PC-9 (cell line): ENCODE measurements at regions not wholly inside any gene's neighbourhood (a gene's known extent, or its start where the extent isn't known, plus 50 kb on each side); places are given as distances from the start of the nearest gene placed in this dataset.

ENCODE experiments used
- BruUV-seq: library from RNA; stranded (reverse); fragments of 400-500 nt; replicated peaks from 2 replicates; lab custom pipeline; 2021; lab: Mats Ljungman, UMichigan
- CTCF ChIA-PET: fragments of 300-600 bp; sonication (Branson Sonifier 250); formaldehyde crosslinking; loops from one replicate; lab custom pipeline; 2022; ENCODE audit warnings: antibody characterized with exemption; lab: Charles Lee
- POLR2A ChIA-PET: fragments of 300-600 bp; sonication (Branson Sonifier 250); formaldehyde crosslinking; loops from one replicate; lab custom pipeline; 2022; ENCODE audit warnings: antibody characterized with exemption; ENCODE audit not compliant: unreplicated experiment; lab: Charles Lee
- DNase-seq, 2 experiments: peaks; one replicate each; pipeline versions ENCODE4 v3.0.0 to v3.0.0-alpha.2; 2015 to 2022; ENCODE audit warnings: mixed read lengths in 1 of 2
- H2AFZ ChIP-seq: fragments of 200-600 bp; sonication (generic); 2 replicates; pipeline ENCODE4 v1.8.1; 2017; ENCODE audit warnings: antibody characterized with exemption
- H3F3A ChIP-seq: fragments of 200-600 bp; sonication (generic); 2 replicates; pipeline ENCODE4 v1.8.1; 2017; ENCODE audit warnings: antibody characterized with exemption, mild to moderate bottlenecking, low read depth; ENCODE audit not compliant: insufficient read depth
- H3K27ac ChIP-seq: fragments of 200-600 bp; sonication (generic); 2 replicates; pipeline ENCODE4 v1.6.1; 2016; ENCODE audit warnings: mixed run types
- H3K27me3 ChIP-seq: fragments of 200-600 bp; sonication (generic); 2 replicates; pipeline ENCODE4 v1.6.1; 2016; ENCODE audit warnings: low read depth, mixed run types; ENCODE audit not compliant: insufficient read depth
- H3K36me3 ChIP-seq: fragments of 200-600 bp; sonication (generic); 2 replicates; pipeline ENCODE4 v1.6.1; 2016; ENCODE audit warnings: low read depth, mixed run types
- H3K4me1 ChIP-seq: fragments of 200-600 bp; sonication (generic); replicated peaks from 2 replicates; pipeline ENCODE4 v1.6.1; 2016; ENCODE audit warnings: mixed run types; ENCODE audit not compliant: insufficient read depth
- H3K4me2 ChIP-seq: fragments of 200-600 bp; sonication (generic); 2 replicates; pipeline ENCODE4 v1.6.1; 2017; ENCODE audit warnings: mixed run types
- H3K4me3 ChIP-seq: fragments of 200-600 bp; sonication (generic); 2 replicates; pipeline ENCODE4 v1.6.1; 2016; ENCODE audit warnings: mixed run types
- H3K79me2 ChIP-seq: fragments of 200-600 bp; sonication (generic); 2 replicates; pipeline ENCODE4 v1.6.1; 2017; ENCODE audit warnings: low read depth, mixed run types
- H3K9me2 ChIP-seq: fragments of 200-600 bp; sonication (generic); 2 replicates; pipeline ENCODE4 v1.8.1; 2017; ENCODE audit warnings: mild to moderate bottlenecking; ENCODE audit not compliant: insufficient read depth
- H3K9me3 ChIP-seq: fragments of 200-600 bp; sonication (generic); 2 replicates; pipeline ENCODE4 v1.8.1; 2016; ENCODE audit warnings: low read depth; ENCODE audit not compliant: insufficient read depth
- H4K20me1 ChIP-seq: fragments of 200-600 bp; sonication (generic); 2 replicates; pipeline ENCODE4 v1.8.1; 2017; ENCODE audit not compliant: insufficient read depth
- EZH2 ChIP-seq: fragments of 200-600 bp; sonication (generic); IDR thresholded peaks from 2 replicates; pipeline ENCODE4 v1.8.0; 2017; ENCODE audit warnings: antibody characterized with exemption, low read depth
- intact Hi-C: fragments of 100-400 bp; cut with micrococcal nuclease; formaldehyde crosslinking; loops from one replicate; pipeline ENCODE4 v1.10.0; 2022; ENCODE audit not compliant: unreplicated experiment
- TF ChIP-seq, protein P1 (sequence below): fragments of 200-600 bp; sonication (generic); conservative IDR thresholded peaks from 2 replicates; pipeline ENCODE4 v1.6.1; 2017; ENCODE audit warnings: mixed run types, antibody characterized with exemption, mild to moderate bottlenecking, moderate library complexity

- POLR2A ChIA-PET: no interaction called here
- Histone ChIP-seq H3K9me2 (no peaks in the 10 kb centered on the region), H3K36me3 (no peaks in the 10 kb centered on the region), H2AFZ (no peak overlapping the region), H3K27ac (no peak overlapping the region), H3K4me2 (no peak overlapping the region), H3K79me2 (no peaks in the 10 kb centered on the region), H3F3A (no peaks in the 10 kb centered on the region), H3K4me1 (no peaks in the 10 kb centered on the region), H4K20me1 (no peaks in the 10 kb centered on the region), H3K9me3 (no peaks in the 10 kb centered on the region), H3K27me3 (no peaks in the 10 kb centered on the region), H3K4me3 (no peak overlapping the region)
- TF ChIP-seq, protein P1, sequence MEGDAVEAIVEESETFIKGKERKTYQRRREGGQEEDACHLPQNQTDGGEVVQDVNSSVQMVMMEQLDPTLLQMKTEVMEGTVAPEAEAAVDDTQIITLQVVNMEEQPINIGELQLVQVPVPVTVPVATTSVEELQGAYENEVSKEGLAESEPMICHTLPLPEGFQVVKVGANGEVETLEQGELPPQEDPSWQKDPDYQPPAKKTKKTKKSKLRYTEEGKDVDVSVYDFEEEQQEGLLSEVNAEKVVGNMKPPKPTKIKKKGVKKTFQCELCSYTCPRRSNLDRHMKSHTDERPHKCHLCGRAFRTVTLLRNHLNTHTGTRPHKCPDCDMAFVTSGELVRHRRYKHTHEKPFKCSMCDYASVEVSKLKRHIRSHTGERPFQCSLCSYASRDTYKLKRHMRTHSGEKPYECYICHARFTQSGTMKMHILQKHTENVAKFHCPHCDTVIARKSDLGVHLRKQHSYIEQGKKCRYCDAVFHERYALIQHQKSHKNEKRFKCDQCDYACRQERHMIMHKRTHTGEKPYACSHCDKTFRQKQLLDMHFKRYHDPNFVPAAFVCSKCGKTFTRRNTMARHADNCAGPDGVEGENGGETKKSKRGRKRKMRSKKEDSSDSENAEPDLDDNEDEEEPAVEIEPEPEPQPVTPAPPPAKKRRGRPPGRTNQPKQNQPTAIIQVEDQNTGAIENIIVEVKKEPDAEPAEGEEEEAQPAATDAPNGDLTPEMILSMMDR: no peak
- no peak for TF ChIP-seq EZH2
- CTCF ChIA-PET: no interaction called here
- no TSS peak for BruUV-seq
- intact Hi-C loops: no loop called here
- no peak for DNase-seq
These were observed 61.4 kb upstream of the LEKR1 start for GRCh38 chr3:156764751-156765150.

- TF ChIP-seq EZH2: no peak
- TF ChIP-seq, protein P1: no peak
- H3K9me2 ChIP-seq: no peaks in the 10 kb centered on the region
- BruUV-seq: no TSS peak
- H2AFZ ChIP-seq: no peak overlapping the region
- intact Hi-C loops: no loop called here
- no peak overlapping the region for H3K4me2 ChIP-seq
- H3K79me2 ChIP-seq: no peaks in the 10 kb centered on the region
- no peaks in the 10 kb centered on the region for H3K36me3 ChIP-seq
- no peak overlapping the region for H3K27ac ChIP-seq
- CTCF ChIA-PET: no interaction called here
- H3K27me3 ChIP-seq: no peaks in the 10 kb centered on the region
- no peaks in the 10 kb centered on the region for H3F3A ChIP-seq
- no peaks in the 10 kb centered on the region for H3K9me3 ChIP-seq
- H3K4me3 ChIP-seq: no peak overlapping the region
- peaks cover 8% of the 10 kb centered on the region; the same call in 1 of the 2 replicates for H3K4me1 ChIP-seq
- no peaks in the 10 kb centered on the region for H4K20me1 ChIP-seq
- POLR2A ChIA-PET: no interaction called here
- DNase-seq: no peak
These were observed 57.8 kb upstream of the LEKR1 start for GRCh38 chr3:156768390-156768789.

- DNase-seq: no peak
- no peak overlapping the region for H2AFZ ChIP-seq
- H3K36me3 ChIP-seq: no peaks in the 10 kb centered on the region
- TF ChIP-seq EZH2: no peak
- TF ChIP-seq, protein P1: no peak
- no peak overlapping the region for H3K4me3 ChIP-seq
- H4K20me1 ChIP-seq: no peaks in the 10 kb centered on the region
- no peaks in the 10 kb centered on the region for H3K27me3 ChIP-seq
- ChIA-PET POLR2A (interaction anchor here (0.7 kb wide), 1 partner anchor 141 kb away, joined by 8 read pairs; no protein-coding TSS in a partner anchor), CTCF (no interaction called here)
- no TSS peak for BruUV-seq
- no peaks in the 10 kb centered on the region for H3K9me3 ChIP-seq
- H3K27ac ChIP-seq: no peak overlapping the region
- intact Hi-C loops: no loop called here
- no peaks in the 10 kb centered on the region for H3F3A ChIP-seq
- H3K9me2 ChIP-seq: no peaks in the 10 kb centered on the region
- no peaks in the 10 kb centered on the region for H3K79me2 ChIP-seq
- no peak overlapping the region for H3K4me2 ChIP-seq
- peaks cover 8% of the 10 kb centered on the region; the same call in 1 of the 2 replicates for H3K4me1 ChIP-seq
These were observed 56.2 kb upstream of the LEKR1 start for GRCh38 chr3:156769721-156770654.
